ENCODE measurements at regions not wholly inside any gene's neighbourhood (a gene's known extent, or its start where the extent isn't known, plus 50 kb on each side); places are given as distances from the start of the nearest gene placed in this dataset.

DNA sequence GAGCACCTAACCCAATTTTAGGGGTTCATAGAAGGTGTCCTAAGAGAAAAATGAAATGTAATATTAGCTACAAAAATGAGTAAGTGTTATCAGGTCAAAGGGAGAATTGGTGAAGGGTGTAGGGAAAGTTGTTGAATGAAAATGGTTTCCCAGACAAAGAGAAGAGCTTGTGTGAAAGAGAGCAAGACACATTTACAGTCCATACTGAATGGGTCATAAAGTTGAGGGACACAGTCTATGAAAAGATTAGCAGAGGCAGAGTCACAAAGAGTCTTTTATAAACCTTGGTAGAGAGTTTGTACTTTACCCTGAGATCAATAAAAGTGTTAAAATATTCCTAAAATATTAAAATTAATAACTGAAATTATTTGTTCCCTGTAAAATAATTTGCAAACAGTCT, 759.4 kb downstream of the DIAPH3 start:
- TF ChIP-seq ZBTB7A (CRISPR knock-in tag; IDR thresholded peaks at IDR 0.05) (no peak), TCF7 (IDR thresholded peaks at IDR 0.05; ENCODE audit: low read depth) (no peak), NBN (conservative IDR thresholded peaks at IDR 0.05) (no peak), SP1 (IDR thresholded peaks at IDR 0.05) (no peak), SP1 (CRISPR knock-in tag; IDR thresholded peaks at IDR 0.05) (no peak), PCBP2 (optimal IDR thresholded peaks at IDR 0.05; ENCODE audit: low read depth, low read length, poor library complexity, severe bottlenecking) (no peak), ZNF274 (CRISPR knock-in tag; IDR thresholded peaks at IDR 0.05) (no peak), PHF20 (CRISPR knock-in tag; IDR thresholded peaks at IDR 0.05) (no peak), FOXM1 (CRISPR knock-in tag; IDR thresholded peaks at IDR 0.05) (no peak), FOXJ3 (CRISPR knock-in tag; IDR thresholded peaks at IDR 0.05; ENCODE audit: borderline replicate concordance) (no peak), ZNF678 (CRISPR knock-in tag; IDR thresholded peaks at IDR 0.05) (no peak), NFKB2 (CRISPR knock-in tag; IDR thresholded peaks at IDR 0.05; ENCODE audit: borderline replicate concordance) (no peak)

Data from HepG2 (cell line).